ENCODE measurements at regions not wholly inside any gene's neighbourhood (a gene's known extent, or its start where the extent isn't known, plus 50 kb on each side); places are given as distances from the start of the nearest gene placed in this dataset.

- FAIRE-seq = no peak
- TF ChIP-seq, protein P1, sequence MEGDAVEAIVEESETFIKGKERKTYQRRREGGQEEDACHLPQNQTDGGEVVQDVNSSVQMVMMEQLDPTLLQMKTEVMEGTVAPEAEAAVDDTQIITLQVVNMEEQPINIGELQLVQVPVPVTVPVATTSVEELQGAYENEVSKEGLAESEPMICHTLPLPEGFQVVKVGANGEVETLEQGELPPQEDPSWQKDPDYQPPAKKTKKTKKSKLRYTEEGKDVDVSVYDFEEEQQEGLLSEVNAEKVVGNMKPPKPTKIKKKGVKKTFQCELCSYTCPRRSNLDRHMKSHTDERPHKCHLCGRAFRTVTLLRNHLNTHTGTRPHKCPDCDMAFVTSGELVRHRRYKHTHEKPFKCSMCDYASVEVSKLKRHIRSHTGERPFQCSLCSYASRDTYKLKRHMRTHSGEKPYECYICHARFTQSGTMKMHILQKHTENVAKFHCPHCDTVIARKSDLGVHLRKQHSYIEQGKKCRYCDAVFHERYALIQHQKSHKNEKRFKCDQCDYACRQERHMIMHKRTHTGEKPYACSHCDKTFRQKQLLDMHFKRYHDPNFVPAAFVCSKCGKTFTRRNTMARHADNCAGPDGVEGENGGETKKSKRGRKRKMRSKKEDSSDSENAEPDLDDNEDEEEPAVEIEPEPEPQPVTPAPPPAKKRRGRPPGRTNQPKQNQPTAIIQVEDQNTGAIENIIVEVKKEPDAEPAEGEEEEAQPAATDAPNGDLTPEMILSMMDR (IDR thresholded peaks at IDR 0.05; ENCODE audit: insufficient read depth, missing control alignments) = no peak
- DNase-seq (ENCODE audit: insufficient read length, low spot score) = no peak
These were observed 207.0 kb upstream of the SP8 start for GRCh38 chr7:20993693-20994092.

DNA sequence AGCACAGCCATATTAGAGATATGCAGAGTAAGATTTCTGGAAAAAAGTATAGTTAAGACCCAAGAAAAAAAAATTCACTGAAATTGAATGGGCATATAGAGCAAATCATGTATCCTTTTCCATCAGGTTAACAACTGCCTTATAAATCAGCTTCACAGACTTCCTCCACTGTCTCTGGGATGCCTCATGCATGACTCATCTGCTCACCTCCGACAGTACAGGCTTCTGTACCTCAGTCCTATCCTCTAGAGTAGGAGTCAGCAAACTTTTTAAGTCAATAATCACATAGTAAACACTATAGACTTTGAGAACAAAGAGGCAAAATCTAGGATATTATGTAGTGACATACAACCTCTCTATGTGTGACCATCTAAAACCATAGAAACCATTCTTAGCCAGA, 211.6 kb upstream of the SP8 start:
- no peak for FAIRE-seq

GRCh38 chr7:21011153-21011552, 224.5 kb upstream of the SP8 start:
- TF ChIP-seq, protein P1 (IDR thresholded peaks at IDR 0.05; ENCODE audit: insufficient read depth, missing control alignments) = no peak
- no peak for FAIRE-seq
- no peak for DNase-seq (ENCODE audit: insufficient read length, low spot score)

More for the DNA sequence above, 211.6 kb upstream of the SP8 start:
- no peak for DNase-seq (ENCODE audit: insufficient read length, low spot score)
- TF ChIP-seq, protein P1 (IDR thresholded peaks at IDR 0.05; ENCODE audit: insufficient read depth, missing control alignments) = no peak

- no peak for FAIRE-seq
- no peak for DNase-seq (ENCODE audit: insufficient read length, low spot score)
- TF ChIP-seq, protein P1 (IDR thresholded peaks at IDR 0.05; ENCODE audit: insufficient read depth, missing control alignments) = no peak
These were observed 227.3 kb upstream of the SP8 start for GRCh38 chr7:21013765-21014539.

DNA sequence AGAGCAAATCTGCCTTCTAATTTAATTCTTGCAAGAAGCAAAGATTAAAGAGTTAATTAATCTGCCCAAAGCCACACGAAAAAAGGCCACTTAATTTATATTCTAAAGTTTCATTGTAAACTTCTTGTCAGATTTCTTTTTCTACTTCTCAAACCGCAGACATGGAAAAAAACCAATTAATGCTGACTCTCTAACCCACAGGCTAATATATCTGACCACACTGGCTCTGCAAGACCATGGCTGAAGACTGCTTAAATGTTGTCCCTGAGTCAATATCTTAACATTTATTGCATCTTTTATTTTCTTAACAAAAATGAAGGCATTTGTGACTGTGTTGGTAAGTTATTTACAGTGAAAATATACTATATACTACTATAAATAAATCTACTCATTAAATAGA, 234.0 kb upstream of the SP8 start:
- FAIRE-seq (no peak), DNase-seq (ENCODE audit: insufficient read length, low spot score) (no peak)
- TF ChIP-seq, protein P1 (IDR thresholded peaks at IDR 0.05; ENCODE audit: insufficient read depth, missing control alignments) = no peak

DNA sequence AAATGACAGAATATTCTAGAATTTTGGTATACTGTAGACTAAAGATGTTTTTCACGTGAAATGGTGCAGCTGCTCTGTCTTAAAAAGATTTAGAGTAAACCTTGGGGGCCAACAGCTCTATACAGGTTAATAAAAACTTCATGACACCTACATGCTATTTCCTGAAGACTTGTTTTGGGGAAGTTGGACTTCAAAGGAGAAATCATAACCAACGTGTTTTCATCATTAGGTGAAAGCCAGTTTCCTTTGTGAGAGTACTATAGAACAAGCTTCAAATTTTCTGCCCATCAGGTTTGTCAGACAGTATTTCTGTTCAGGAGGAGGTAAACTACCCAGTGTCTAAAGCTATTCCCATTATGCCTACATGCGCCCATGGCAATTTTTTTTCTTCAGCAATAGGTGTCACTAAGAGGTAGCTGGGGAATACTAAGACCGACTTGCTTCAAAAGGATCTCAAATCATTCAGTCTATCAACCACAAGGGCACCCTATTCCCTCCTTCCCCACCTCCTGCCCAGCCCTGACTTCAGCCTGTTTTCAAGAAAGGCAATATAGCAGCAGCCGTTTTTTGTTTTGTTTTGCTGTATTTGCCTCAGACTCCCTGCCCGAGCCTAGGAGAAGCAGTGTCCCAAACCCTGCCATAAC, 237.3 kb upstream of the SP8 start:
- TF ChIP-seq, protein P1 (IDR thresholded peaks at IDR 0.05; ENCODE audit: insufficient read depth, missing control alignments) = no peak
- DNase-seq (ENCODE audit: insufficient read length, low spot score) (no peak), FAIRE-seq (no peak)

GRCh38 chr7:21024485-21024867, 237.8 kb upstream of the SP8 start:
- DNase-seq (ENCODE audit: insufficient read length, low spot score) (no peak), FAIRE-seq (no peak)
- TF ChIP-seq, protein P1 (IDR thresholded peaks at IDR 0.05; ENCODE audit: insufficient read depth, missing control alignments) = no peak
